ENCODE measurements at regions not wholly inside any gene's neighbourhood (a gene's known extent, or its start where the extent isn't known, plus 50 kb on each side); places are given as distances from the start of the nearest gene placed in this dataset.

GRCh38 chr10:107391901-107392300 is 227.4 kb upstream of the SORCS1 start:
- TF ChIP-seq CTCF (IDR thresholded peaks at IDR 0.05; ENCODE audit: low read length), result no peak
- no peak for TF ChIP-seq EZH2 (IDR thresholded peaks at IDR 0.05; ENCODE audit: borderline replicate concordance, low read length)

All from OCI-LY1 (cell line).